ENCODE measurements at regions not wholly inside any gene's neighbourhood (a gene's known extent, or its start where the extent isn't known, plus 50 kb on each side); places are given as distances from the start of the nearest gene placed in this dataset.

DNA sequence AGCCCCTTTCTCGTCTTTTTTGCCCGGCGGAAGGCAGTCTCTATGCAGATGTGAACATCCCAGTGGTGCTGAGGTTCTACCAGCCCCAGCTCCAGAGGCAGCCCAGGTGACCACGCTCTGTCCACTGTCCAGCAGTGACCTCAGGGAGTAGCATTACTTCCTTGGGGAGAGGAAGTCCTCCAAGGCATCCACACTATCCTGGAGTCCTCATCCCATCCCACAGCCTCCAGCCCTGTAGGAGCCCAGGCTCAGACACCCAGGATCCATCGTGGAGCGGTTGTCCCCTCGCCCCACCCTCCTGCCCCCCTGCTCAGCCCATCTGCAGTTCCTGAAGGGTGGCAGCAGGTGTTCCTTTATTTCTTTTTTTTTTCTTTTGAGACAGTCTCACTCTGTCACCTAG is 294.5 kb upstream of the IRX4 start:
- TF ChIP-seq POLR2A (IDR thresholded peaks at IDR 0.05) = no peak
- TF ChIP-seq CTCF (IDR thresholded peaks at IDR 0.05 in 8 of 11, conservative IDR thresholded peaks at IDR 0.05 in 3 of 11) = no peak

All from spleen (tissue), 7 donors.